ENCODE measurements at regions not wholly inside any gene's neighbourhood (a gene's known extent, or its start where the extent isn't known, plus 50 kb on each side); places are given as distances from the start of the nearest gene placed in this dataset.
"Not testable (repeated sequence)": the region's sequence is repeated elsewhere in the genome, so short reads cannot be mapped to it uniquely, and the experiment has no call there.

- no peak for DNase-seq (ENCODE audit: low read depth)
- no peak overlapping the region for H3K4me3 ChIP-seq (ENCODE audit: low read length)
- TF ChIP-seq, protein P1, sequence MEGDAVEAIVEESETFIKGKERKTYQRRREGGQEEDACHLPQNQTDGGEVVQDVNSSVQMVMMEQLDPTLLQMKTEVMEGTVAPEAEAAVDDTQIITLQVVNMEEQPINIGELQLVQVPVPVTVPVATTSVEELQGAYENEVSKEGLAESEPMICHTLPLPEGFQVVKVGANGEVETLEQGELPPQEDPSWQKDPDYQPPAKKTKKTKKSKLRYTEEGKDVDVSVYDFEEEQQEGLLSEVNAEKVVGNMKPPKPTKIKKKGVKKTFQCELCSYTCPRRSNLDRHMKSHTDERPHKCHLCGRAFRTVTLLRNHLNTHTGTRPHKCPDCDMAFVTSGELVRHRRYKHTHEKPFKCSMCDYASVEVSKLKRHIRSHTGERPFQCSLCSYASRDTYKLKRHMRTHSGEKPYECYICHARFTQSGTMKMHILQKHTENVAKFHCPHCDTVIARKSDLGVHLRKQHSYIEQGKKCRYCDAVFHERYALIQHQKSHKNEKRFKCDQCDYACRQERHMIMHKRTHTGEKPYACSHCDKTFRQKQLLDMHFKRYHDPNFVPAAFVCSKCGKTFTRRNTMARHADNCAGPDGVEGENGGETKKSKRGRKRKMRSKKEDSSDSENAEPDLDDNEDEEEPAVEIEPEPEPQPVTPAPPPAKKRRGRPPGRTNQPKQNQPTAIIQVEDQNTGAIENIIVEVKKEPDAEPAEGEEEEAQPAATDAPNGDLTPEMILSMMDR (conservative IDR thresholded peaks at IDR 0.05; ENCODE audit: low read length), result no peak
Measured at GRCh38 chr6:149139782-149140136, 177.8 kb upstream of the TAB2 start.

GRCh38 chr6:149140137-149140909, 177.2 kb upstream of the TAB2 start:
- no peak overlapping the region for H3K4me3 ChIP-seq (ENCODE audit: low read length)
- TF ChIP-seq, protein P1 (conservative IDR thresholded peaks at IDR 0.05; ENCODE audit: low read length), result no peak
- no peak for DNase-seq (ENCODE audit: low read depth)

- no peak overlapping the region for H3K4me3 ChIP-seq (ENCODE audit: low read length)
- TF ChIP-seq, protein P1 (conservative IDR thresholded peaks at IDR 0.05; ENCODE audit: low read length), result no peak
- DNase-seq (ENCODE audit: low read depth), result no peak
Measured at GRCh38 chr6:149140910-149141290, 176.6 kb upstream of the TAB2 start.

DNA sequence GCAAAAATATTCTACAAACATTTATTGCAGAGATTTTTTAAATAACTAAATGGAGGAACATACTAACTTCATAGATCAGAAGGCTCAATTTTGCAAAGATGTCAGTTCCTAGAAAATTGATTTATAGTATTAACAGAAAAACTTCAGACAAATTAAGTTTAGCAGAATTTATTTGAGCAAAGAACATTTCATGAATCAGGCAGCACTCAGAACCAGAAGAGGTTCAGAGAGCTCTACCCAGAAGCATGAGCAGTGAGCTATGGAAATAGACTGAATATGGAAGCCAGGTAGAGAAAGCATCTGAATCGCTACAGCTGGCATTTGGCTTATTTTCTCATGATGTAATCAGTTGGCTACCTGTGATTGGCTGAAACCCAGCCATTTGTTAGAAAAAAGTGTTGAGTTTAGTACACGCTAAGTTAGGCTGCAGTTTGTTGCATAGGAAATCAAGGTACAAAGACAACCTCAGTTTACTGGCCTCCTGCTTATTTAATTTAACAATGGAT, 174.5 kb upstream of the TAB2 start:
- no peak for DNase-seq (ENCODE audit: low read depth)
- no peak overlapping the region for H3K4me3 ChIP-seq (ENCODE audit: low read length)
- TF ChIP-seq, protein P1 (conservative IDR thresholded peaks at IDR 0.05; ENCODE audit: low read length), result no peak

DNA sequence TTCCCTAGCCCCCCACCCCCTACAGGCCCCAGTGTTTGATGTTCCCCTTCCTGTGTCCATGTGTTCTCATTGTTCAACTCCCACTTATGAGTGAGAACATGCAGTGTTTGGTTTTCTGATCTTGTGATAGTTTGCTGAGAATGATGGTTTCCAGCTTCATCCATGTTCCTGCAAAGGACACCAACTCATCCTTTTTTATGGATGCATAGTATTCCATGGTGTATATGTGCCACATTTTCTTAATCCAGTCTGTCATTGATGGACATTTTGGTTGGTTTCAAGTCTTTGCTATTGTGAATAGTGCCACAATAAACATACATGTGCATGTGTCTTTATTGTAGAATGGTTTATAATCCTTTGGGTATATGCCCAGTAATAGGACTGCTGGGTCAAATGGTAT, 171.7 kb upstream of the TAB2 start:
- not testable (repeated sequence) for H3K4me3 ChIP-seq (ENCODE audit: low read length); DNase-seq (ENCODE audit: low read depth)

- no peak overlapping the region for H3K4me3 ChIP-seq (ENCODE audit: low read length)
- TF ChIP-seq, protein P1 (conservative IDR thresholded peaks at IDR 0.05; ENCODE audit: low read length), result no peak
- no peak for DNase-seq (ENCODE audit: low read depth)
Measured at GRCh38 chr6:149147195-149147594, 170.3 kb upstream of the TAB2 start.

DNA sequence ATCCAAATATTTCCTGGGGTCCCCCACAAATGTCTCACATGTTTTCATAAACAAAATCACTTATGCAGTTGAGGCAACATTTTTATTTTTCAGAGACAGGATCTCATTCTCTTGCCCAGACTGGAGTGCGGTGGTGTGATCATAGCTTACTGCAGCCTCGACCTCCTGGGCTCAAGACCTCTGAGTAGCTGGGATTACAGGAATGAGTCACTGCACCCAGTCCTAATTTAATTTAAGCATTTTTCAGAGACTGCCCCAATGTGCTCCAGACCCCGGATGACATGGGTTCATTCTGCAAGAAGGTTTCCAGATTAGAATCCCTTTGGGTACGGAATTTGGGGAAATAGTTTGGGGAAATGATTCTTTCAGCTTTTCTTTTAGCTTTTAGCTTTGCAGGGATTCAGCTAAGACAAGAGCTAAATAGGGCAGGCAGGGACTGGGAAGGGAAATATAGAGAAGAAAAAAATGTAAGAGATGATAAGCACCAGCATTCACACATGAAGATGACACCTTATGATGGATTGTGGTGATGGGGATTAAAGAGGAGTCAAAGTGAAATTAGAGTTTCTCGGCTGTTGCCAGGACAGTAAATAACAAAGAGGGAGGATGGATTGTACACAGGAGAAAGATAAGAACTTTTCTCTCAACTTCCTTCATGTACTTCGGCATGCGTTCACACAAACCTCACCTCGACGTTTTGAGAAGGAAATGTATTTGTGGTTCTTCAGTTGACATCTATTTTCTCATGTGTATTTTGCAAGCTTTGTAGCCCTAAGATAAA, 169.4 kb upstream of the TAB2 start:
- TF ChIP-seq, protein P1 (conservative IDR thresholded peaks at IDR 0.05; ENCODE audit: low read length), result no peak
- H3K4me3 ChIP-seq (ENCODE audit: low read length), result no peak overlapping the region
- no peak for DNase-seq (ENCODE audit: low read depth)

Measured in AG10803 (cell line).